Parathyroid adenoma (tissue), 2 donors: ENCODE measurements at regions not wholly inside any gene's neighbourhood (a gene's known extent, or its start where the extent isn't known, plus 50 kb on each side); places are given as distances from the start of the nearest gene placed in this dataset.

Source experiments
- H2AFZ ChIP-seq: fragments of 300-600 bp; sonication (generic); one replicate; pipeline ENCODE4 v1.7.0; 2017; ENCODE audit warnings: antibody characterized with exemption, mild to moderate bottlenecking
- H3K27ac ChIP-seq: fragments of 300-600 bp; sonication (generic); one replicate; pipeline ENCODE4 v1.7.0; 2017
- H3K27me3 ChIP-seq: fragments of 300-600 bp; sonication (generic); one replicate; pipeline ENCODE4 v1.7.0; 2017; ENCODE audit warnings: low read length; ENCODE audit not compliant: control insufficient read depth, insufficient read depth
- H3K36me3 ChIP-seq: fragments of 300-600 bp; sonication (generic); one replicate; pipeline ENCODE4 v1.7.0; 2017; ENCODE audit warnings: low read length; ENCODE audit not compliant: control insufficient read depth, insufficient read depth
- H3K4me1 ChIP-seq: fragments of 300-600 bp; sonication (generic); one replicate; pipeline ENCODE4 v1.7.0; 2017; ENCODE audit warnings: control low read depth
- H3K4me2 ChIP-seq: fragments of 300-600 bp; sonication (generic); one replicate; pipeline ENCODE4 v1.7.0; 2017; ENCODE audit warnings: low read length
- H3K4me3 ChIP-seq: fragments of 300-600 bp; sonication (generic); one replicate; pipeline ENCODE4 v1.7.0; 2017; ENCODE audit warnings: low read depth, low read length
- H3K79me2 ChIP-seq: fragments of 300-600 bp; sonication (generic); one replicate; pipeline ENCODE4 v1.7.0; 2017; ENCODE audit warnings: control low read depth
- H3K9ac ChIP-seq: fragments of 300-600 bp; sonication (generic); one replicate; pipeline ENCODE4 v1.7.0; 2017; ENCODE audit warnings: mild to moderate bottlenecking
- H3K9me3 ChIP-seq: fragments of 300-600 bp; sonication (generic); one replicate; pipeline ENCODE4 v1.7.0; 2017; ENCODE audit warnings: low read length; ENCODE audit not compliant: control insufficient read depth
- TF ChIP-seq, protein P1 (sequence below): fragments of 300-600 bp; sonication (generic); IDR thresholded peaks from one replicate; pipeline ENCODE4 v1.7.0; 2017; ENCODE audit warnings: antibody characterized with exemption, mild to moderate bottlenecking
- donor health status: primary hyperparathyroidism.

- no peak overlapping the region for H3K9ac ChIP-seq
- no peaks in the 10 kb centered on the region for H3K27me3 ChIP-seq
- no peak overlapping the region for H3K4me2 ChIP-seq
- no peaks in the 10 kb centered on the region for H3K9me3 ChIP-seq
- no peaks in the 10 kb centered on the region for H3K36me3 ChIP-seq
- TF ChIP-seq, protein P1, sequence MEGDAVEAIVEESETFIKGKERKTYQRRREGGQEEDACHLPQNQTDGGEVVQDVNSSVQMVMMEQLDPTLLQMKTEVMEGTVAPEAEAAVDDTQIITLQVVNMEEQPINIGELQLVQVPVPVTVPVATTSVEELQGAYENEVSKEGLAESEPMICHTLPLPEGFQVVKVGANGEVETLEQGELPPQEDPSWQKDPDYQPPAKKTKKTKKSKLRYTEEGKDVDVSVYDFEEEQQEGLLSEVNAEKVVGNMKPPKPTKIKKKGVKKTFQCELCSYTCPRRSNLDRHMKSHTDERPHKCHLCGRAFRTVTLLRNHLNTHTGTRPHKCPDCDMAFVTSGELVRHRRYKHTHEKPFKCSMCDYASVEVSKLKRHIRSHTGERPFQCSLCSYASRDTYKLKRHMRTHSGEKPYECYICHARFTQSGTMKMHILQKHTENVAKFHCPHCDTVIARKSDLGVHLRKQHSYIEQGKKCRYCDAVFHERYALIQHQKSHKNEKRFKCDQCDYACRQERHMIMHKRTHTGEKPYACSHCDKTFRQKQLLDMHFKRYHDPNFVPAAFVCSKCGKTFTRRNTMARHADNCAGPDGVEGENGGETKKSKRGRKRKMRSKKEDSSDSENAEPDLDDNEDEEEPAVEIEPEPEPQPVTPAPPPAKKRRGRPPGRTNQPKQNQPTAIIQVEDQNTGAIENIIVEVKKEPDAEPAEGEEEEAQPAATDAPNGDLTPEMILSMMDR: no peak
- H3K4me3 ChIP-seq: no peak overlapping the region
- H3K79me2 ChIP-seq: no peaks in the 10 kb centered on the region
- no peak overlapping the region for H3K27ac ChIP-seq
- H2AFZ ChIP-seq: no peak overlapping the region
- H3K4me1 ChIP-seq: no peaks in the 10 kb centered on the region
Observed at GRCh38 chr2:181397331-181397730, 59.9 kb upstream of the ITGA4 start.

DNA sequence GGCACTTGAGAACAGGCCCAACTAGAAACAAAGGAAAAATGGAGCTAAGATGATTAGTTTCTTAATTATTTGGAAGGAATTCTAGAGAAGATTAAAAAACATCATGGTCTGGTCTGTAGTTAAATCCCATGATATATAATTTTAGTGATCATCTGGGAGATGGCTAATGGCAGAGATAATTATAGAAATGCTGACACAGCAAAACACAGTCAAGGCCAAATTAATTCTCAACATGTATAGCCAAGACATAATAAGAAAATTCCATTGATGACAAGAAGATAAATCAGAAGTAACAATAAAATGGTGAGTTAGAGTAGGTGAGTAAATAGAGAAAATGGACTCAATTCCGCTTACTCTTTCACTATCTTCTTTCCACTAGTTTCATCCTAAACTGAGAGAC lies 59.2 kb upstream of the ITGA4 start:
- Histone ChIP-seq H3K79me2 (no peaks in the 10 kb centered on the region), H3K36me3 (no peaks in the 10 kb centered on the region), H3K27ac (no peak overlapping the region), H3K27me3 (no peaks in the 10 kb centered on the region), H3K4me3 (no peak overlapping the region), H3K9me3 (no peaks in the 10 kb centered on the region), H3K4me1 (no peaks in the 10 kb centered on the region), H3K9ac (no peak overlapping the region), H2AFZ (no peak overlapping the region), H3K4me2 (no peak overlapping the region)
- TF ChIP-seq, protein P1: no peak

DNA sequence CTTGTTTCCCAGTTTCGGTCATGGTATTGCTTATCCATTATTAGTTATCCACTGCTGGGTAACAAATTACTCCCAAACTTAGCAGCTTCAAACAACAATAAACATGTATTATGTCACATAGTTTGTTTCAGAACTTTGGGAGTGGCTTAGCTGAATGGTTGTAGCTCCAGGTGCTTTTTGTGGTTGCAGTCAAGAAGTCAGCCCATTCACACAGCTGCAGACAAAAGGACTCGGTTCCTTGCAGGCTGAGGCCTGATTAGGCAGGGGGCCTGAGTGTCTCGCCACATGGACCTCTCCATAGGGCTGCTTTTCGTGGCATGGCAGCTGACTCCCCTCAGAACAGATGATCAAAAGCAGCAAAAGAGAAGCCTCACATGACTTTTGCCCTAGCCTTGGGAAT lies 58.2 kb upstream of the ITGA4 start:
- H3K9me3 ChIP-seq: no peaks in the 10 kb centered on the region
- H3K9ac ChIP-seq: no peak overlapping the region
- H3K4me2 ChIP-seq: no peak overlapping the region
- H3K36me3 ChIP-seq: no peaks in the 10 kb centered on the region
- H3K4me3 ChIP-seq: no peak overlapping the region
- no peak overlapping the region for H3K27ac ChIP-seq
- H2AFZ ChIP-seq: no peak overlapping the region
- TF ChIP-seq, protein P1: no peak
- no peaks in the 10 kb centered on the region for H3K27me3 ChIP-seq
- no peaks in the 10 kb centered on the region for H3K4me1 ChIP-seq
- H3K79me2 ChIP-seq: no peaks in the 10 kb centered on the region

DNA sequence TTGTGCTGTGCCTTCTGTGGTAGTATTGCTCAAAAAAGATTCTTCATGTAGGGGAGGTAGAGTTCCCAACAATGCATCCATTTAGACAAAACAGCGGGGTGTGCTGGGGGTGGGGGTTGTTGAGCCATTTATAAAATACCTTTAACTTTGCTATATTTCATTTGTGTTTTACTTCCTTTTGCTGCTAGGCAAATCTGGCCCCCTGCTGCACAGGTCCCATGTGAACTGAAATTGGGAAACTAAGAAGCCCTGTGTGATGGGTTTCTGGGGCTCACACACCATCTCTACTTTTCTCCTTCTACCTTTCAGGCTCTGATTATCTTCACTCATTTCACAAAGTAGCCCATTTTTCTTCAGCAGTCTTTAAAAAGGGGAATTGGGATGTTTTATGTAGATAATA lies 52.7 kb upstream of the ITGA4 start:
- TF ChIP-seq, protein P1: no peak
- Histone ChIP-seq H2AFZ (no peak overlapping the region), H3K79me2 (no peaks in the 10 kb centered on the region), H3K9me3 (no peaks in the 10 kb centered on the region), H3K4me3 (no peak overlapping the region), H3K36me3 (no peaks in the 10 kb centered on the region), H3K4me1 (no peaks in the 10 kb centered on the region), H3K4me2 (no peak overlapping the region), H3K9ac (no peak overlapping the region), H3K27ac (no peak overlapping the region), H3K27me3 (no peaks in the 10 kb centered on the region)

GRCh38 chr2:181407171-181407570 lies 50.0 kb upstream of the ITGA4 start:
- H3K27me3 ChIP-seq: no peaks in the 10 kb centered on the region
- H3K36me3 ChIP-seq: no peaks in the 10 kb centered on the region
- no peak overlapping the region for H3K27ac ChIP-seq
- H3K4me1 ChIP-seq: no peaks in the 10 kb centered on the region
- no peak overlapping the region for H2AFZ ChIP-seq
- no peak overlapping the region for H3K9ac ChIP-seq
- TF ChIP-seq, protein P1: no peak
- no peak overlapping the region for H3K4me3 ChIP-seq
- H3K9me3 ChIP-seq: no peaks in the 10 kb centered on the region
- no peaks in the 10 kb centered on the region for H3K79me2 ChIP-seq
- H3K4me2 ChIP-seq: no peak overlapping the region
